SK-N-SH (cell line): ENCODE measurements at regions not wholly inside any gene's neighbourhood (a gene's known extent, or its start where the extent isn't known, plus 50 kb on each side); places are given as distances from the start of the nearest gene placed in this dataset.
A peak's percentile ranks its signal among the peaks of the same experiment; 100 is the strongest.

ENCODE experiments used
- CTCF ChIA-PET: fragments of 300-600, 350-600 bp; formaldehyde crosslinking; extraction: SDS; loops from one replicate; lab custom pipeline; 2021; lab: Yijun Ruan, JAX
- POLR2A ChIA-PET: fragments of 350-600 bp; sonication (Branson Sonifier 250); formaldehyde crosslinking; extraction: SDS; loops from one replicate; lab custom pipeline; 2020; ENCODE audit warnings: antibody characterized with exemption, inconsistent platforms; lab: Yijun Ruan, JAX
- DNase-seq: peaks from one replicate; pipeline ENCODE4 v3.0.0; 2012
- H2AFZ ChIP-seq: fragments of 200-600 bp; sonication (generic); 2 replicates; pipeline ENCODE4 v1.8.1; 2016; ENCODE audit warnings: antibody characterized with exemption, mild to moderate bottlenecking, low read depth
- H3F3A ChIP-seq: fragments of 200-600 bp; sonication (generic); replicated peaks from 2 replicates; pipeline ENCODE3; 2016; ENCODE audit warnings: antibody characterized with exemption, mild to moderate bottlenecking; ENCODE audit not compliant: insufficient read depth
- H3K27ac ChIP-seq, 2 experiments: fragments of 200-500 bp in 1 of 2; fragments of 200-600 bp in 1 of 2; sonication (Bioruptor generic) in 1 of 2; sonication (generic), shearing (Covaris generic) in 1 of 2; 2 replicates each; pipeline versions ENCODE4 v1.5.1 to v1.6.1; 2014 to 2016; ENCODE audit warnings: low read depth in 2 of 2, inconsistent platforms in 1 of 2, low read length in 1 of 2, mild to moderate bottlenecking in 1 of 2, mixed read lengths in 1 of 2
- H3K27me3 ChIP-seq: fragments of 200-600 bp; sonication (generic), shearing (Covaris generic); 2 replicates; pipeline ENCODE4 v1.6.1; 2016; ENCODE audit warnings: mixed run types; ENCODE audit not compliant: insufficient read depth
- H3K36me3 ChIP-seq, 2 experiments: fragments of 200-500 bp in 1 of 2; fragments of 200-600 bp in 1 of 2; sonication (Bioruptor generic) in 1 of 2; sonication (generic) in 1 of 2; replicated peaks in 1 of 2; 2 replicates each; pipeline versions ENCODE3 to v1.5.1; 2014 to 2016; ENCODE audit warnings: low read length in 1 of 2, mild to moderate bottlenecking in 1 of 2; ENCODE audit not compliant: insufficient read depth in 2 of 2, control insufficient read depth in 1 of 2
- H3K4me1 ChIP-seq, 2 experiments: fragments of 200-500 bp in 1 of 2; fragments of 200-600 bp in 1 of 2; sonication (Bioruptor generic) in 1 of 2; sonication (generic), shearing (Covaris generic) in 1 of 2; 2 replicates each; pipeline versions ENCODE4 v1.5.1 to v1.6.1; 2014 to 2016; ENCODE audit warnings: low read depth in 1 of 2, low read length in 1 of 2, mixed run types in 1 of 2; ENCODE audit not compliant: insufficient read depth in 2 of 2, control insufficient read depth in 1 of 2
- H3K4me2 ChIP-seq: fragments of 200-600 bp; sonication (generic), shearing (Covaris generic); 2 replicates; pipeline ENCODE4 v1.6.1; 2017; ENCODE audit warnings: mixed run types
- H3K4me3 ChIP-seq, 2 experiments: fragments of 200-500 bp in 1 of 2; fragments of 200-600 bp in 1 of 2; sonication (Bioruptor generic) in 1 of 2; sonication (generic), shearing (Covaris generic) in 1 of 2; 2 replicates each; pipeline versions ENCODE4 v1.5.1 to v1.8.1; 2014 to 2016; ENCODE audit warnings: low read depth in 2 of 2, inconsistent platforms in 1 of 2, low read length in 1 of 2, mild to moderate bottlenecking in 1 of 2, mixed read lengths in 1 of 2, moderate library complexity in 1 of 2
- H3K79me2 ChIP-seq: fragments of 200-600 bp; sonication (generic); 2 replicates; pipeline ENCODE4 v1.8.1; 2017; ENCODE audit warnings: mild to moderate bottlenecking; ENCODE audit not compliant: insufficient read depth
- H3K9ac ChIP-seq: fragments of 200-600 bp; sonication (generic); 2 replicates; pipeline ENCODE4 v1.6.1; 2017; ENCODE audit warnings: mixed run types
- H3K9me2 ChIP-seq: fragments of 200-600 bp; sonication (generic); 2 replicates; pipeline ENCODE4 v1.6.1; 2017; ENCODE audit warnings: mixed run types
- H3K9me3 ChIP-seq: fragments of 200-600 bp; sonication (generic); 2 replicates; pipeline ENCODE4 v1.6.1; 2017; ENCODE audit warnings: mixed run types, mild to moderate bottlenecking, moderate library complexity
- H4K20me1 ChIP-seq: fragments of 200-600 bp; sonication (generic); 2 replicates; pipeline ENCODE4 v1.6.1; 2017; ENCODE audit warnings: mild to moderate bottlenecking, mixed run types; ENCODE audit not compliant: insufficient read depth
- EZH2phosphoT487 ChIP-seq: fragments of 200-600 bp; sonication (generic); IDR thresholded peaks from 2 replicates; pipeline ENCODE4 v1.6.1; 2017; ENCODE audit warnings: low read depth, mixed run types, mild to moderate bottlenecking, antibody characterized with exemption, moderate library complexity, borderline replicate concordance
- FOXJ3 ChIP-seq: sonication (generic); formaldehyde crosslinking; IDR thresholded peaks from 2 replicates; pipeline ENCODE4 v1.5.1; 2020; ENCODE audit warnings: mild to moderate bottlenecking, missing genetic modification reagents
- FOXM1 ChIP-seq: IDR thresholded peaks from 2 replicates; pipeline ENCODE4 v1.4.0; 2012; ENCODE audit warnings: low read depth, mild to moderate bottlenecking
- GABPA ChIP-seq: IDR thresholded peaks from 2 replicates; pipeline ENCODE4 v1.4.0; 2012; ENCODE audit warnings: low read depth, mild to moderate bottlenecking
- MEF2A ChIP-seq: IDR thresholded peaks from 2 replicates; pipeline ENCODE4 v1.4.0; 2012; ENCODE audit warnings: low read depth, borderline replicate concordance
- NFIC ChIP-seq: IDR thresholded peaks from 2 replicates; pipeline ENCODE4 v1.4.0; 2012; ENCODE audit warnings: borderline replicate concordance
- POLR2AphosphoS5 ChIP-seq: IDR thresholded peaks from 2 replicates; pipeline ENCODE4 v1.6.1; 2012; ENCODE audit warnings: low read depth, low read length
- RCOR1 ChIP-seq: fragments of 150-350 bp; IDR thresholded peaks from 2 replicates; pipeline ENCODE4 v1.6.1; 2017; ENCODE audit warnings: antibody characterized with exemption, low read length
- SIN3A ChIP-seq: IDR thresholded peaks from 2 replicates; pipeline ENCODE4 v1.6.1; 2012; ENCODE audit warnings: low read depth, mild to moderate bottlenecking, low read length, moderate library complexity, borderline replicate concordance
- TCF12 ChIP-seq: IDR thresholded peaks from 2 replicates; pipeline ENCODE4 v1.4.0; 2012
- TEAD4 ChIP-seq: IDR thresholded peaks from 2 replicates; pipeline ENCODE4 v1.4.0; 2012; ENCODE audit warnings: mild to moderate bottlenecking, borderline replicate concordance; ENCODE audit not compliant: insufficient read depth
- WGBS: methylation state at CpG from one replicate; pipeline ENCODE4 v1.1.6; 2017; ENCODE audit warnings: low lambda C conversion rate; 5-methylcytosine and 5-hydroxymethylcytosine counted together
- TF ChIP-seq, protein P1 (sequence below): fragments of 150-350 bp; IDR thresholded peaks from 2 replicates; pipeline ENCODE4 v1.6.1; 2017; ENCODE audit warnings: antibody characterized with exemption, low read length, low read depth, borderline replicate concordance

GRCh38 chr4:26204249-26204825 lies 116.5 kb upstream of the RBPJ start:
- Histone ChIP-seq H3K4me1 (no peaks in the 10 kb centered on the region), H3K4me2 (no peak overlapping the region), H3K9ac (no peak overlapping the region), H3K27me3 (peaks cover 10% of the 10 kb centered on the region; the same call in 1 of the 2 replicates), H3K27ac (no peak overlapping the region), H3K36me3 (no peaks in the 10 kb centered on the region), H3K4me3 (no peak overlapping the region), H3K9me2 (no peaks in the 10 kb centered on the region), H2AFZ (no peak overlapping the region), H4K20me1 (no peaks in the 10 kb centered on the region), H3K9me3 (no peaks in the 10 kb centered on the region), H3F3A (no peaks in the 10 kb centered on the region), H3K79me2 (no peaks in the 10 kb centered on the region)
- ChIA-PET POLR2A (no interaction called here), CTCF (interaction anchor here (0.8 kb wide), 1 partner anchor 32 kb away, joined by 3 read pairs; no protein-coding TSS in a partner anchor)
- TF ChIP-seq, protein P1, sequence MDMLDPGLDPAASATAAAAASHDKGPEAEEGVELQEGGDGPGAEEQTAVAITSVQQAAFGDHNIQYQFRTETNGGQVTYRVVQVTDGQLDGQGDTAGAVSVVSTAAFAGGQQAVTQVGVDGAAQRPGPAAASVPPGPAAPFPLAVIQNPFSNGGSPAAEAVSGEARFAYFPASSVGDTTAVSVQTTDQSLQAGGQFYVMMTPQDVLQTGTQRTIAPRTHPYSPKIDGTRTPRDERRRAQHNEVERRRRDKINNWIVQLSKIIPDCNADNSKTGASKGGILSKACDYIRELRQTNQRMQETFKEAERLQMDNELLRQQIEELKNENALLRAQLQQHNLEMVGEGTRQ = no peak
- TF ChIP-seq FOXM1 = no peak
- no peak for TF ChIP-seq TEAD4
- TF ChIP-seq POLR2AphosphoS5 = no peak
- no peak for TF ChIP-seq GABPA
- DNase-seq = no peak
- WGBS = 64% methylated on average over 6 of the region's 8 CpGs

GRCh38 chr4:26204911-26205370 lies 115.9 kb upstream of the RBPJ start:
- Histone ChIP-seq H3K36me3 (no peaks in the 10 kb centered on the region), H3K4me1 (no peaks in the 10 kb centered on the region), H3K27ac (no peak overlapping the region), H2AFZ (no peak overlapping the region), H4K20me1 (no peaks in the 10 kb centered on the region), H3K4me3 (no peak overlapping the region), H3K9ac (no peak overlapping the region), H3K79me2 (no peaks in the 10 kb centered on the region), H3K27me3 (peaks cover 11% of the 10 kb centered on the region; the same call in 1 of the 2 replicates), H3F3A (no peaks in the 10 kb centered on the region), H3K9me2 (no peaks in the 10 kb centered on the region), H3K4me2 (no peak overlapping the region), H3K9me3 (no peaks in the 10 kb centered on the region)
- no peak for TF ChIP-seq SIN3A
- TF ChIP-seq RCOR1 = no peak
- no peak for TF ChIP-seq FOXJ3
- TF ChIP-seq EZH2phosphoT487 = no peak
- ChIA-PET CTCF (interaction anchor here (0.8 to 1.1 kb wide), 2 partner anchors 19 to 31 kb away, joined by 3 read pairs; no protein-coding TSS in a partner anchor), POLR2A (no interaction called here)
- WGBS = 73% methylated on average over 5 of the region's 7 CpGs
- DNase-seq = no peak

GRCh38 chr4:26206339-26206738 lies 114.5 kb upstream of the RBPJ start:
- CTCF ChIA-PET = interaction anchor here (1.2 kb wide), 1 partner anchor 123 kb away, joined by 3 read pairs; no protein-coding TSS in a partner anchor
- Histone ChIP-seq H3K4me3 (no peak overlapping the region), H3K9ac (no peak overlapping the region), H3K79me2 (no peaks in the 10 kb centered on the region), H3K9me3 (no peaks in the 10 kb centered on the region), H3K4me1 (no peaks in the 10 kb centered on the region), H3K9me2 (no peaks in the 10 kb centered on the region), H3F3A (no peaks in the 10 kb centered on the region), H3K4me2 (no peak overlapping the region), H3K36me3 (no peaks in the 10 kb centered on the region), H3K27ac (no peak overlapping the region), H4K20me1 (no peaks in the 10 kb centered on the region), H3K27me3 (peaks cover 21% of the 10 kb centered on the region; the same call in 1 of the 2 replicates), H2AFZ (no peak overlapping the region)
- 32% methylated on average over 2 of the region's 2 CpGs for WGBS
- no peak for DNase-seq
- TF ChIP-seq TCF12 = peak; percentile 24; the same call in 1 of the 2 replicates
- no peak for TF ChIP-seq MEF2A
- TF ChIP-seq NFIC = peak; percentile 46
- POLR2A ChIA-PET = no interaction called here
